ENCODE measurements at regions not wholly inside any gene's neighbourhood (a gene's known extent, or its start where the extent isn't known, plus 50 kb on each side); places are given as distances from the start of the nearest gene placed in this dataset.

- no peak for DNase-seq (ENCODE audit: low read depth in 2 of 2)
Measured at GRCh38 chr13:40189898-40190630, 476.4 kb downstream of the FOXO1 start.

- peak in 1 of 2 donors; percentile 39 for DNase-seq (ENCODE audit: low read depth in 2 of 2)
Measured at GRCh38 chr13:40190641-40191100, 475.8 kb downstream of the FOXO1 start.

GRCh38 chr13:40191186-40191980, 475.1 kb downstream of the FOXO1 start:
- DNase-seq (ENCODE audit: low read depth in 2 of 2), result no peak

GRCh38 chr13:40192452-40192851, 474.0 kb downstream of the FOXO1 start:
- no peak for DNase-seq (ENCODE audit: low read depth in 2 of 2)

GRCh38 chr13:40192858-40193257, 473.6 kb downstream of the FOXO1 start:
- no peak for DNase-seq (ENCODE audit: low read depth in 2 of 2)

- DNase-seq (ENCODE audit: low read depth in 2 of 2), result no peak
Measured at GRCh38 chr13:40193286-40194223, 472.9 kb downstream of the FOXO1 start.

- no peak for DNase-seq (ENCODE audit: low read depth in 2 of 2)
Measured at GRCh38 chr13:40194224-40194806, 472.1 kb downstream of the FOXO1 start.

- no peak for DNase-seq (ENCODE audit: low read depth in 2 of 2)
Measured at GRCh38 chr13:40197049-40197448, 469.4 kb downstream of the FOXO1 start.

GRCh38 chr13:40197936-40198595, 468.4 kb downstream of the FOXO1 start:
- no peak for DNase-seq (ENCODE audit: low read depth in 2 of 2)

- no peak for DNase-seq (ENCODE audit: low read depth in 2 of 2)
Measured at GRCh38 chr13:40200273-40200978, 466.0 kb downstream of the FOXO1 start.

- DNase-seq (ENCODE audit: low read depth in 2 of 2), result no peak
Measured at GRCh38 chr13:40204246-40204645, 462.2 kb downstream of the FOXO1 start.

GRCh38 chr13:40205771-40206240, 460.6 kb downstream of the FOXO1 start:
- DNase-seq (ENCODE audit: low read depth in 2 of 2), result no peak

- no peak for DNase-seq (ENCODE audit: low read depth in 2 of 2)
Measured at GRCh38 chr13:40206241-40207000, 460.0 kb downstream of the FOXO1 start.

- DNase-seq (ENCODE audit: low read depth in 2 of 2), result no peak
Measured at GRCh38 chr13:40207001-40207478, 459.4 kb downstream of the FOXO1 start.

- no peak for DNase-seq (ENCODE audit: low read depth in 2 of 2)
Measured at GRCh38 chr13:40208517-40208916, 457.9 kb downstream of the FOXO1 start.

- DNase-seq (ENCODE audit: low read depth in 2 of 2), result no peak
Measured at GRCh38 chr13:40210865-40211585, 455.4 kb downstream of the FOXO1 start.

GRCh38 chr13:40211586-40211968, 454.9 kb downstream of the FOXO1 start:
- DNase-seq (ENCODE audit: low read depth in 2 of 2), result no peak

- no peak for DNase-seq (ENCODE audit: low read depth in 2 of 2)
Measured at GRCh38 chr13:40213779-40214178, 452.7 kb downstream of the FOXO1 start.

- DNase-seq (ENCODE audit: low read depth in 2 of 2), result no peak
Measured at GRCh38 chr13:40215311-40215710, 451.1 kb downstream of the FOXO1 start.

Measured in stimulated activated CD8-positive, alpha-beta memory T cell treated with anti-CD3 and anti-CD28 coated beads, Interleukin-2, amount 100 ng/mL, for 48 hours (primary cell).